A549 (cell line): ENCODE measurements at regions not wholly inside any gene's neighbourhood (a gene's known extent, or its start where the extent isn't known, plus 50 kb on each side); places are given as distances from the start of the nearest gene placed in this dataset.

Experiments
- ATAC-seq, 2 experiments: fragments of 200-7000 bp in 1 of 2; fragments of >200 bp in 1 of 2; cut with Nextera tagmentation in 1 of 2; cut with Tn5 transposase in 1 of 2; 3 replicates each; pipeline versions ENCODE4 v1.8.0 to v1.9.1; 2018 to 2020; ENCODE audit warnings: mild to moderate bottlenecking in 1 of 2, moderate library complexity in 1 of 2
- CTCF ChIA-PET: fragments of 300-600 bp; sonication (Branson Sonifier 250); formaldehyde crosslinking; extraction: SDS; loops from one replicate; lab custom pipeline; 2021; ENCODE audit warnings: antibody characterized with exemption, inconsistent platforms; lab: Yijun Ruan, JAX
- POLR2A ChIA-PET: fragments of 350-600 bp; formaldehyde crosslinking; extraction: SDS; loops from one replicate; lab custom pipeline; 2021; ENCODE audit warnings: antibody characterized with exemption, inconsistent platforms; lab: Yijun Ruan, JAX
- DNase-seq, 2 experiments: peaks; one replicate each; pipeline versions ENCODE4 v3.0.0 to v3.0.0-alpha.2; 2011 to 2016; ENCODE audit warnings: low read depth in 1 of 2, low spot score in 1 of 2
- FAIRE-seq: peaks from 2 replicates; lab custom pipeline; 2011; peaks lifted over from hg19 to GRCh38; lab: Jason Lieb, UNC
- H3K27ac ChIP-seq, 2 experiments: fragments of >200 bp; sonication (Bioruptor Twin); formaldehyde crosslinking; 3 replicates each; pipeline ENCODE4 v1.5.1; 2016 to 2017
- H3K4me1 ChIP-seq: fragments of >200 bp; sonication (Bioruptor Twin); formaldehyde crosslinking; 3 replicates; pipeline ENCODE4 v1.6.1; 2016
- H3K4me2 ChIP-seq: fragments of >200 bp; sonication (Bioruptor Twin); formaldehyde crosslinking; 3 replicates; pipeline ENCODE4 v1.6.1; 2016
- H3K4me3 ChIP-seq: fragments of >200 bp; sonication (Bioruptor Twin); formaldehyde crosslinking; 3 replicates; pipeline ENCODE4 v1.5.1; 2016
- H3K9me3 ChIP-seq: fragments of >200 bp; sonication (Bioruptor Twin); formaldehyde crosslinking; 3 replicates; pipeline ENCODE4 v1.6.1; 2016
- CBX8 ChIP-seq: fragments of 200-600 bp; sonication (generic); IDR thresholded peaks from 2 replicates; pipeline ENCODE4 v1.6.1; 2016
- CHD4 ChIP-seq: fragments of 200-600 bp; sonication (generic); IDR thresholded peaks from 2 replicates; pipeline ENCODE4 v1.6.1; 2016; ENCODE audit warnings: antibody characterized with exemption, mild to moderate bottlenecking, borderline replicate concordance
- EHF ChIP-seq: fragments of 250-450 bp; sonication (Bioruptor Pico); IDR thresholded peaks from 2 replicates; pipeline ENCODE4 v1.5.0; 2020; ENCODE audit warnings: mild to moderate bottlenecking
- EHMT2 ChIP-seq: fragments of 200-600 bp; sonication (generic); IDR thresholded peaks from 2 replicates; pipeline ENCODE4 v1.6.1; 2016; ENCODE audit warnings: antibody characterized with exemption, low read depth, mild to moderate bottlenecking, moderate library complexity
- ESRRA ChIP-seq: fragments of 150-350 bp; IDR thresholded peaks from 2 replicates; pipeline ENCODE4 v1.6.1; 2014; ENCODE audit warnings: mild to moderate bottlenecking, low read length, borderline replicate concordance
- GATA3 ChIP-seq: IDR thresholded peaks from 2 replicates; pipeline ENCODE4 v1.6.1; 2012; ENCODE audit warnings: borderline replicate concordance
- HDAC2 ChIP-seq: fragments of 200-600 bp; sonication (generic); IDR thresholded peaks from 2 replicates; pipeline ENCODE4 v1.6.1; 2016
- HOXB13 ChIP-seq: fragments of 250-450 bp; sonication (Bioruptor Pico); IDR thresholded peaks from 2 replicates; pipeline ENCODE4 v1.5.0; 2020; ENCODE audit warnings: low read depth, mild to moderate bottlenecking, moderate library complexity
- KDM1A ChIP-seq: fragments of 200-600 bp; sonication (generic); IDR thresholded peaks from 2 replicates; pipeline ENCODE4 v1.6.1; 2016; ENCODE audit warnings: low read depth, mild to moderate bottlenecking
- MAFK ChIP-seq: fragments of 450-650 bp; IDR thresholded peaks from 2 replicates; pipeline ENCODE4 v1.6.1; 2014; ENCODE audit not compliant: partially characterized antibody
- MAZ ChIP-seq: fragments of 150-350 bp; IDR thresholded peaks from 2 replicates; pipeline ENCODE4 v1.6.1; 2014; ENCODE audit warnings: antibody characterized with exemption, low read depth, low read length, borderline replicate concordance
- NPAS2 ChIP-seq: fragments of 250-450 bp; sonication (Bioruptor Pico); IDR thresholded peaks from 2 replicates; pipeline ENCODE4 v1.8.0; 2022; ENCODE audit warnings: mild to moderate bottlenecking, moderate library complexity, borderline replicate concordance
- RARB ChIP-seq: fragments of 250-450 bp; sonication (Bioruptor Pico); IDR thresholded peaks from 2 replicates; pipeline ENCODE4 v1.8.0; 2021; ENCODE audit warnings: mild to moderate bottlenecking, moderate library complexity
- RCOR1 ChIP-seq: fragments of 150-350 bp; IDR thresholded peaks from 2 replicates; pipeline ENCODE4 v1.6.1; 2014; ENCODE audit warnings: antibody characterized with exemption, low read length, low read depth
- RFX5 ChIP-seq: fragments of 450-650 bp; IDR thresholded peaks from 2 replicates; pipeline ENCODE4 v1.7.1; 2014; ENCODE audit warnings: antibody characterized with exemption, mild to moderate bottlenecking, moderate library complexity
- RNF2 ChIP-seq: fragments of 200-600 bp; sonication (generic); IDR thresholded peaks from 2 replicates; pipeline ENCODE4 v1.6.1; 2016; ENCODE audit warnings: low read depth, mild to moderate bottlenecking, antibody characterized with exemption, moderate library complexity, borderline replicate concordance
- ZNF302 ChIP-seq: fragments of 250-450 bp; sonication (Bioruptor Pico); IDR thresholded peaks from 2 replicates; pipeline ENCODE4 v1.9.0; 2021; ENCODE audit warnings: inconsistent platforms, mild to moderate bottlenecking, moderate library complexity
- WGBS: methylation state at CpG from one replicate; pipeline ENCODE4 v1.1.6; 2017; ENCODE audit errors: missing lambda C conversion rate; 5-methylcytosine and 5-hydroxymethylcytosine counted together
- TF ChIP-seq, protein P1 (sequence below): fragments of 450-650 bp; IDR thresholded peaks from 2 replicates; pipeline ENCODE4 v1.6.1; 2014; ENCODE audit warnings: antibody characterized with exemption
- TF ChIP-seq, protein P2 (sequence below): fragments of 250-450 bp; sonication (Bioruptor Pico); IDR thresholded peaks from 2 replicates; pipeline ENCODE4 v1.5.0; 2021; ENCODE audit warnings: mild to moderate bottlenecking, moderate library complexity, borderline replicate concordance
- TF ChIP-seq, protein P3 (sequence below): IDR thresholded peaks from 2 replicates; pipeline ENCODE4 v1.6.1; 2012
- TF ChIP-seq, protein P4 (sequence below): fragments of 150-350 bp; IDR thresholded peaks from 2 replicates; pipeline ENCODE4 v1.6.1; 2014; ENCODE audit warnings: low read depth, mild to moderate bottlenecking, low read length
- TF ChIP-seq, protein P5 (sequence below): fragments of >200 bp; sonication (Bioruptor Twin); formaldehyde crosslinking; IDR thresholded peaks from 3 replicates; pipeline ENCODE4 v1.6.1; 2016
- TF ChIP-seq, protein P6 (sequence below): fragments of >200 bp; sonication (Bioruptor Twin); formaldehyde crosslinking; IDR thresholded peaks from 3 replicates; pipeline ENCODE4 v1.5.1; 2016

DNA sequence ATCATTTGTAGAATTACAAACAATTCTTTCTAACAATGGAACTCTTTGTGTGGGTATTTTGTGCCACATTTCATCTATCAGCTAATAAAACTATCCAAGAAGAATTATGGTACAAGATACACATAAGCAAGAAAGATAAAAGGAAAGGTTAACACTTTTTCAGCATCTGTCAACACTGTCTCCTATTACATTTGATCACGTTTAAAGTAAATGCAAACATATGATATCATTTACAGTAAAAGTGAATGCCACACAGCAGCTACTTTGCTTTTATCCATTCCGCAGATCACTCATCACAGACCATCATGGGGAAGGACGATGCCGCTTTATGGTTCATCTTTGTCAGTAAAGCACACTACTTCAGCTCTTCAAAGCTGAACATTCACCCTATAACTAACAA lies 456.4 kb upstream of the MANEA start:
- 37% methylated on average over 4 of the region's 4 CpGs for WGBS
- DNase-seq = no peak
- CTCF ChIA-PET = no interaction called here
- TF ChIP-seq, protein P1, sequence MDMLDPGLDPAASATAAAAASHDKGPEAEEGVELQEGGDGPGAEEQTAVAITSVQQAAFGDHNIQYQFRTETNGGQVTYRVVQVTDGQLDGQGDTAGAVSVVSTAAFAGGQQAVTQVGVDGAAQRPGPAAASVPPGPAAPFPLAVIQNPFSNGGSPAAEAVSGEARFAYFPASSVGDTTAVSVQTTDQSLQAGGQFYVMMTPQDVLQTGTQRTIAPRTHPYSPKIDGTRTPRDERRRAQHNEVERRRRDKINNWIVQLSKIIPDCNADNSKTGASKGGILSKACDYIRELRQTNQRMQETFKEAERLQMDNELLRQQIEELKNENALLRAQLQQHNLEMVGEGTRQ = no peak
- TF ChIP-seq, all 56 proteins: peak for 0
- Histone ChIP-seq H3K4me1 (no peaks in the 10 kb centered on the region), H3K27ac (no peak overlapping the region), H3K4me2 (no peak overlapping the region), H3K4me3 (no peak overlapping the region), H3K9me3 (no peaks in the 10 kb centered on the region)
- FAIRE-seq (no peak), ATAC-seq (no peak)
- POLR2A ChIA-PET = no interaction called here

DNA sequence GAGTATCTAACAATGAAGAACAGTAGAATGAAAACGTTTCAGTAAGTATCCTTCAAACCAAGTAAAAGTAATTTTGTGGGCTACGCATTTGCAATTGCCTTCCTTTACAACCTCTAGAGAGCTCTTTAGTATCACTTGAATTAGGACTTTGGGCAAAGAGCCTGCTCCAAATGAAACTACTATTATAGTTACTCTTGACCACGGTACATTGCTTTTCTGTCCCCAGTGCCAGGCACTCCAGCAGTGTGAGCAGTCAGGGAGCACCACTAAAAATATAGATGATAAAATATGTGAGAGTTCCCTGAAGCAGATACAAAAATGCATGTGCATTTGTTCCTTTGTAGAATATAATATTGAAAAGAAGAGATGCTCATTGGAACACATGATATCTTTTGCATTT lies 450.1 kb upstream of the MANEA start:
- DNase-seq (no peak), ATAC-seq (no peak), FAIRE-seq (no peak)
- Histone ChIP-seq H3K4me2 (no peak overlapping the region), H3K27ac (no peak overlapping the region), H3K4me1 (no peaks in the 10 kb centered on the region), H3K9me3 (no peaks in the 10 kb centered on the region), H3K4me3 (no peak overlapping the region)
- CTCF ChIA-PET = no interaction called here
- POLR2A ChIA-PET = no interaction called here
- WGBS = 42% methylated on average over 3 of the region's 3 CpGs
- TF ChIP-seq, protein P2, sequence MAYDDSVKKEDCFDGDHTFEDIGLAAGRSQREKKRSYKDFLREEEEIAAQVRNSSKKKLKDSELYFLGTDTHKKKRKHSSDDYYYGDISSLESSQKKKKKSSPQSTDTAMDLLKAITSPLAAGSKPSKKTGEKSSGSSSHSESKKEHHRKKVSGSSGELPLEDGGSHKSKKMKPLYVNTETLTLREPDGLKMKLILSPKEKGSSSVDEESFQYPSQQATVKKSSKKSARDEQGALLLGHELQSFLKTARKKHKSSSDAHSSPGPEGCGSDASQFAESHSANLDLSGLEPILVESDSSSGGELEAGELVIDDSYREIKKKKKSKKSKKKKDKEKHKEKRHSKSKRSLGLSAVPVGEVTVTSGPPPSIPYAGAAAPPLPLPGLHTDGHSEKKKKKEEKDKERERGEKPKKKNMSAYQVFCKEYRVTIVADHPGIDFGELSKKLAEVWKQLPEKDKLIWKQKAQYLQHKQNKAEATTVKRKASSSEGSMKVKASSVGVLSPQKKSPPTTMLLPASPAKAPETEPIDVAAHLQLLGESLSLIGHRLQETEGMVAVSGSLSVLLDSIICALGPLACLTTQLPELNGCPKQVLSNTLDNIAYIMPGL (CRISPR knock-in tag) = no peak
- TF ChIP-seq RCOR1 (no peak), KDM1A (no peak), CHD4 (no peak), HDAC2 (no peak), ESRRA (no peak), MAZ (no peak), RNF2 (no peak), CBX8 (no peak), HOXB13 (CRISPR knock-in tag) (no peak), RFX5 (no peak), EHMT2 (no peak)
- TF ChIP-seq, protein P1 = no peak
- TF ChIP-seq, protein P3, sequence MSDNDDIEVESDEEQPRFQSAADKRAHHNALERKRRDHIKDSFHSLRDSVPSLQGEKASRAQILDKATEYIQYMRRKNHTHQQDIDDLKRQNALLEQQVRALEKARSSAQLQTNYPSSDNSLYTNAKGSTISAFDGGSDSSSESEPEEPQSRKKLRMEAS = no peak
- TF ChIP-seq, protein P4, sequence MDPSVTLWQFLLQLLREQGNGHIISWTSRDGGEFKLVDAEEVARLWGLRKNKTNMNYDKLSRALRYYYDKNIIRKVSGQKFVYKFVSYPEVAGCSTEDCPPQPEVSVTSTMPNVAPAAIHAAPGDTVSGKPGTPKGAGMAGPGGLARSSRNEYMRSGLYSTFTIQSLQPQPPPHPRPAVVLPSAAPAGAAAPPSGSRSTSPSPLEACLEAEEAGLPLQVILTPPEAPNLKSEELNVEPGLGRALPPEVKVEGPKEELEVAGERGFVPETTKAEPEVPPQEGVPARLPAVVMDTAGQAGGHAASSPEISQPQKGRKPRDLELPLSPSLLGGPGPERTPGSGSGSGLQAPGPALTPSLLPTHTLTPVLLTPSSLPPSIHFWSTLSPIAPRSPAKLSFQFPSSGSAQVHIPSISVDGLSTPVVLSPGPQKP = no peak

DNA sequence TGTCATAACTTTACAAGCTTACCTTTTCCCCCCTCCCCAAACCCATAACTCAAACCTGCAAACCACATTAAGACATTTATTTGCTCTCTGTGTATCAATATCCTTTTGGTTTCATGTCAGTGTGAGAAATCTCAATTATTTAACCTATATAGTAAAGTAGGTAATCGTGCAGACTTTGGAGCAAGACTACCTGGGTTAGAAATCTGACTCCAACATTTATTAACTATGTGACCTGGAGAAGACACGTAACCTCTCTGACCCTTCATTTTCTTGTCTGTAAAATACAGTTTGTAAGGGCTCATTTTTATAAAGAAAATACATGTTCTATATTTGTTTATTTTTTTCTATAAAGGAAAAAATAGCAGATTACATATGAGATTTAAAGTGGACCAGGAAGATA lies 448.9 kb upstream of the MANEA start:
- ChIA-PET POLR2A (no interaction called here), CTCF (no interaction called here)
- Histone ChIP-seq H3K4me2 (no peak overlapping the region), H3K4me3 (no peak overlapping the region), H3K4me1 (no peaks in the 10 kb centered on the region), H3K27ac (no peak overlapping the region), H3K9me3 (no peaks in the 10 kb centered on the region)
- 10% methylated on average over 2 of the region's 2 CpGs for WGBS
- ATAC-seq (no peak), FAIRE-seq (no peak), DNase-seq (no peak)
- no peak for TF ChIP-seq ZNF302 (CRISPR knock-in tag)
- no peak for TF ChIP-seq MAFK
- TF ChIP-seq, protein P4 = no peak
- TF ChIP-seq, protein P5, sequence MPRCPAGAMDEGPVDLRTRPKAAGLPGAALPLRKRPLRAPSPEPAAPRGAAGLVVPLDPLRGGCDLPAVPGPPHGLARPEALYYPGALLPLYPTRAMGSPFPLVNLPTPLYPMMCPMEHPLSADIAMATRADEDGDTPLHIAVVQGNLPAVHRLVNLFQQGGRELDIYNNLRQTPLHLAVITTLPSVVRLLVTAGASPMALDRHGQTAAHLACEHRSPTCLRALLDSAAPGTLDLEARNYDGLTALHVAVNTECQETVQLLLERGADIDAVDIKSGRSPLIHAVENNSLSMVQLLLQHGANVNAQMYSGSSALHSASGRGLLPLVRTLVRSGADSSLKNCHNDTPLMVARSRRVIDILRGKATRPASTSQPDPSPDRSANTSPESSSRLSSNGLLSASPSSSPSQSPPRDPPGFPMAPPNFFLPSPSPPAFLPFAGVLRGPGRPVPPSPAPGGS = no peak
- TF ChIP-seq, protein P6, sequence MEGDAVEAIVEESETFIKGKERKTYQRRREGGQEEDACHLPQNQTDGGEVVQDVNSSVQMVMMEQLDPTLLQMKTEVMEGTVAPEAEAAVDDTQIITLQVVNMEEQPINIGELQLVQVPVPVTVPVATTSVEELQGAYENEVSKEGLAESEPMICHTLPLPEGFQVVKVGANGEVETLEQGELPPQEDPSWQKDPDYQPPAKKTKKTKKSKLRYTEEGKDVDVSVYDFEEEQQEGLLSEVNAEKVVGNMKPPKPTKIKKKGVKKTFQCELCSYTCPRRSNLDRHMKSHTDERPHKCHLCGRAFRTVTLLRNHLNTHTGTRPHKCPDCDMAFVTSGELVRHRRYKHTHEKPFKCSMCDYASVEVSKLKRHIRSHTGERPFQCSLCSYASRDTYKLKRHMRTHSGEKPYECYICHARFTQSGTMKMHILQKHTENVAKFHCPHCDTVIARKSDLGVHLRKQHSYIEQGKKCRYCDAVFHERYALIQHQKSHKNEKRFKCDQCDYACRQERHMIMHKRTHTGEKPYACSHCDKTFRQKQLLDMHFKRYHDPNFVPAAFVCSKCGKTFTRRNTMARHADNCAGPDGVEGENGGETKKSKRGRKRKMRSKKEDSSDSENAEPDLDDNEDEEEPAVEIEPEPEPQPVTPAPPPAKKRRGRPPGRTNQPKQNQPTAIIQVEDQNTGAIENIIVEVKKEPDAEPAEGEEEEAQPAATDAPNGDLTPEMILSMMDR = no peak
- TF ChIP-seq EHF (CRISPR knock-in tag) = no peak
- no peak for TF ChIP-seq RARB (CRISPR knock-in tag)
- TF ChIP-seq NPAS2 (CRISPR knock-in tag) = no peak
- no peak for TF ChIP-seq GATA3
- no peak for TF ChIP-seq CBX8
- no peak for TF ChIP-seq RCOR1
